ENCODE measurements at regions not wholly inside any gene's neighbourhood (a gene's known extent, or its start where the extent isn't known, plus 50 kb on each side); places are given as distances from the start of the nearest gene placed in this dataset.

DNA sequence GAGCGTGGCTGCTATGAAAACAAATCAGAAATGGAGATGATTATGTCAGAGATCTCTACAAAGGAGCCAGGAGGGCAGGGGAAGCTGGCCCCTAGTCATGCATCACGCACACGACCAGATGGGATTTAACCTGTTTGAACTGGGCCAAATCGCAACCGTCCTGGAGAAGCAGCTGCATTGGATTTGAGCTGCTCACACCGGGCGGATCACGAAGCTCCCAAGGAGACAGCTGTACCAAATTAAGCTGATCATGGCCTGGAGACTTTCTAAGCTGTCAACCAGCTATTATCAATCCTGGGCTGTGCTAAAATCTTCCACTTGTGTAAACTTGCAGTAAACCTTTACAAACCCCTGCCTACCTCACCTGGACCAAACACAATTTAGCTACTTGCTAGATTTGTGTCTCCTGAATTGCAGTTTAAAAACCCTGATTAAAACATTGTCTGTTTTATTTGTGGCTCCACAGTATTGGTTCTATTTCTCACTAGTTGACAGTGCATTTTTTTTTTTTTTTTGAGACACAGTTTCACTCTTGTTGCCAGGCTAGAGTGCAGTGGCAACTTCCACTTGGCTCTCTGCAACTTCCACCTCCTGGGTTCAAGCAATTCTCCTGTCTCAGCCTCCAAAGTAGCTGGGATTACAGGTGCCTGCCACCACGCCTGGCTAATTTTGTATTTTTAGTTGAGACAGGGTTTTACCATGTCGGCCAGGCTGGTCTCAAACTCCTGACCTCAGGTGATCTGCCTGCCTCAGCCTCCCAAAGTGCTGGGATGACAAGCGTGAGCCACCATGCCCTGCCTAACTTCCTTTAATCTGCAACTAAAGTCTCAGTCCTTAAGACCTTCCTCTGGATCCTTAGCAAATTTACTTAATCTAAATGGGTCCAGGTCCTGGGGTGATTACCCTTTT lies 98.3 kb upstream of the GRIN2A start:
- H3K4me1 ChIP-seq (ENCODE audit: control insufficient read depth, extremely low read depth, insufficient read depth, low read length) = no peaks in the 10 kb centered on the region
- H3K79me2 ChIP-seq (ENCODE audit: control insufficient read depth, insufficient read depth, low read length) = no peaks in the 10 kb centered on the region
- FAIRE-seq (no peak), DNase-seq (ENCODE audit: low read depth, low spot score) (no peak)
- ChIA-PET POLR2A (no interaction called here), CTCF (no interaction called here)
- H3K4me3 ChIP-seq (replicated peaks in 1 of 3; ENCODE audit: insufficient read depth in 1 of 3, low read depth in 1 of 3, low read length in 3 of 3) = no peak overlapping the region
- TF ChIP-seq FOS (IDR thresholded peaks at IDR 0.05; ENCODE audit: borderline replicate concordance, insufficient read depth, low read length) (no peak), JUN (IDR thresholded peaks at IDR 0.05; ENCODE audit: borderline replicate concordance, insufficient read depth, insufficient read length, low read depth) (no peak), MYC (IDR thresholded peaks at IDR 0.05; ENCODE audit: low read depth, low read length) (no peak), POLR2A (IDR thresholded peaks at IDR 0.05; ENCODE audit: low read depth, low read length) (no peak), POLR2AphosphoS5 (IDR thresholded peaks at IDR 0.05; ENCODE audit: insufficient read depth, low read depth, low read length) (no peak), GATA2 (IDR thresholded peaks at IDR 0.05; ENCODE audit: insufficient read depth, insufficient read length, low read depth, low read length) (no peak), EZH2 (IDR thresholded peaks at IDR 0.05; ENCODE audit: borderline replicate concordance, low read depth, low read length, severe bottlenecking) (no peak)
- TF ChIP-seq, protein P1, sequence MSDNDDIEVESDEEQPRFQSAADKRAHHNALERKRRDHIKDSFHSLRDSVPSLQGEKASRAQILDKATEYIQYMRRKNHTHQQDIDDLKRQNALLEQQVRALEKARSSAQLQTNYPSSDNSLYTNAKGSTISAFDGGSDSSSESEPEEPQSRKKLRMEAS (IDR thresholded peaks at IDR 0.05; ENCODE audit: insufficient read depth, insufficient read length) = no peak
- TF ChIP-seq, protein P2, sequence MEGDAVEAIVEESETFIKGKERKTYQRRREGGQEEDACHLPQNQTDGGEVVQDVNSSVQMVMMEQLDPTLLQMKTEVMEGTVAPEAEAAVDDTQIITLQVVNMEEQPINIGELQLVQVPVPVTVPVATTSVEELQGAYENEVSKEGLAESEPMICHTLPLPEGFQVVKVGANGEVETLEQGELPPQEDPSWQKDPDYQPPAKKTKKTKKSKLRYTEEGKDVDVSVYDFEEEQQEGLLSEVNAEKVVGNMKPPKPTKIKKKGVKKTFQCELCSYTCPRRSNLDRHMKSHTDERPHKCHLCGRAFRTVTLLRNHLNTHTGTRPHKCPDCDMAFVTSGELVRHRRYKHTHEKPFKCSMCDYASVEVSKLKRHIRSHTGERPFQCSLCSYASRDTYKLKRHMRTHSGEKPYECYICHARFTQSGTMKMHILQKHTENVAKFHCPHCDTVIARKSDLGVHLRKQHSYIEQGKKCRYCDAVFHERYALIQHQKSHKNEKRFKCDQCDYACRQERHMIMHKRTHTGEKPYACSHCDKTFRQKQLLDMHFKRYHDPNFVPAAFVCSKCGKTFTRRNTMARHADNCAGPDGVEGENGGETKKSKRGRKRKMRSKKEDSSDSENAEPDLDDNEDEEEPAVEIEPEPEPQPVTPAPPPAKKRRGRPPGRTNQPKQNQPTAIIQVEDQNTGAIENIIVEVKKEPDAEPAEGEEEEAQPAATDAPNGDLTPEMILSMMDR (IDR thresholded peaks at IDR 0.05; ENCODE audit: extremely low read depth in 1 of 2, insufficient read depth in 1 of 2, low read depth in 1 of 2, low read length in 2 of 2) = no peak
- no peaks in the 10 kb centered on the region for H3K9me1 ChIP-seq (replicated peaks; ENCODE audit: control insufficient read depth, extremely low read depth, insufficient read depth, low read length)
- BruUV-seq (replicated peaks) = no TSS peak
- H3K9me3 ChIP-seq (replicated peaks; ENCODE audit: control insufficient read depth, insufficient read depth, low read length) = no peaks in the 10 kb centered on the region
- dilution Hi-C loops (cut with MboI; ENCODE audit: extremely low pct_ligation_motif_present, low sequenced_read_pairs) (no loop called here), intact Hi-C loops (cut with micrococcal nuclease) (no loop called here)
- H3K27me3 ChIP-seq (ENCODE audit: control insufficient read depth in 2 of 2, insufficient read depth in 2 of 2, low read length in 2 of 2) = no peaks in the 10 kb centered on the region
- no peak overlapping the region for H2AFZ ChIP-seq (ENCODE audit: low read depth, low read length)
- H4K20me1 ChIP-seq (replicated peaks; ENCODE audit: control insufficient read depth, extremely low read depth, insufficient read depth, low read length) = no peaks in the 10 kb centered on the region
- no peak overlapping the region for H3K4me2 ChIP-seq (ENCODE audit: insufficient read depth, low read length)
- no peak overlapping the region for H3K9ac ChIP-seq (replicated peaks; ENCODE audit: extremely low read depth, insufficient read depth, low read length)
- H3K36me3 ChIP-seq (ENCODE audit: control insufficient read depth in 2 of 2, extremely low read depth in 1 of 2, insufficient read depth in 2 of 2, low read length in 2 of 2) = no peaks in the 10 kb centered on the region
- no peak overlapping the region for H3K27ac ChIP-seq (ENCODE audit: insufficient read depth, low read depth, low read length)
